22Rv1 (cell line): ENCODE measurements at regions not wholly inside any gene's neighbourhood (a gene's known extent, or its start where the extent isn't known, plus 50 kb on each side); places are given as distances from the start of the nearest gene placed in this dataset.

Experiments
- CTCF ChIP-seq: fragments of 450-650 bp; IDR thresholded peaks from 2 replicates; pipeline ENCODE4 v1.5.1; 2017; ENCODE audit warnings: mild to moderate bottlenecking
- ZFX ChIP-seq: fragments of 450-650 bp; IDR thresholded peaks from 2 replicates; pipeline ENCODE4 v1.6.1; 2017; ENCODE audit warnings: antibody characterized with exemption, borderline replicate concordance

GRCh38 chr2:176891857-176892256 is 320.7 kb upstream of the HNRNPA3 start:
- TF ChIP-seq CTCF (no peak), ZFX (no peak)
